SK-N-SH treated with all-trans-retinoic acid at 6 μM for 48 hours (cell line): ENCODE measurements at regions not wholly inside any gene's neighbourhood (a gene's known extent, or its start where the extent isn't known, plus 50 kb on each side); places are given as distances from the start of the nearest gene placed in this dataset.

Source experiments
- CREB5 ChIP-seq: fragments of 250-450 bp; sonication (Bioruptor Pico); IDR thresholded peaks from 2 replicates; pipeline ENCODE4 v1.5.1; 2020; ENCODE audit warnings: low read depth, mild to moderate bottlenecking, moderate library complexity
- CSRNP3 ChIP-seq: fragments of 250-450 bp; sonication (Bioruptor Pico); IDR thresholded peaks from 2 replicates; pipeline ENCODE4 v1.5.1; 2021; ENCODE audit warnings: mild to moderate bottlenecking, moderate library complexity
- SNAI2 ChIP-seq: fragments of 250-450 bp; sonication (Bioruptor Pico); IDR thresholded peaks from 2 replicates; pipeline ENCODE4 v1.5.0; 2020; ENCODE audit warnings: mild to moderate bottlenecking, moderate library complexity
- TOX ChIP-seq: fragments of 250-450 bp; sonication (Bioruptor Pico); IDR thresholded peaks from 2 replicates; pipeline ENCODE4 v1.8.0; 2021; ENCODE audit warnings: mild to moderate bottlenecking, moderate library complexity, borderline replicate concordance
- ZFP30 ChIP-seq: fragments of 450-650 bp; formaldehyde crosslinking; IDR thresholded peaks from 2 replicates; pipeline ENCODE4 v1.5.0; 2022; ENCODE audit warnings: mild to moderate bottlenecking, moderate library complexity
- ZNF565 ChIP-seq: fragments of 450-650 bp; formaldehyde crosslinking; conservative IDR thresholded peaks from 2 replicates; pipeline ENCODE4 v1.5.0; 2020; ENCODE audit warnings: low read depth, mild to moderate bottlenecking, moderate library complexity

GRCh38 chr14:28571636-28572035, 195.0 kb upstream of the FOXG1 start:
- TF ChIP-seq ZNF565 (CRISPR knock-in tag), result no peak
- TF ChIP-seq CREB5 (CRISPR knock-in tag), result no peak
- no peak for TF ChIP-seq ZFP30 (CRISPR knock-in tag)
- TF ChIP-seq CSRNP3 (CRISPR knock-in tag), result no peak
- TF ChIP-seq SNAI2 (CRISPR knock-in tag), result no peak
- TF ChIP-seq TOX (CRISPR knock-in tag), result no peak
